ENCODE measurements at regions not wholly inside any gene's neighbourhood (a gene's known extent, or its start where the extent isn't known, plus 50 kb on each side); places are given as distances from the start of the nearest gene placed in this dataset.

- DNase-seq, result no peak
These were observed 49.9 kb downstream of the SYNE3 start for GRCh38 chr14:95466506-95466905.

GRCh38 chr14:95465936-95466335 lies 50.5 kb downstream of the SYNE3 start:
- DNase-seq, result no peak

GRCh38 chr14:95465358-95465757 lies 51.1 kb downstream of the SYNE3 start:
- DNase-seq, result no peak

GRCh38 chr14:95464514-95464913 lies 51.9 kb downstream of the SYNE3 start:
- DNase-seq, result no peak

- DNase-seq, result no peak
These were observed 52.3 kb downstream of the SYNE3 start for GRCh38 chr14:95464103-95464502.

GRCh38 chr14:95463171-95463901 lies 53.1 kb downstream of the SYNE3 start:
- no peak for DNase-seq

- no peak for DNase-seq
These were observed 54.0 kb downstream of the SYNE3 start for GRCh38 chr14:95462491-95462890.

GRCh38 chr14:95460647-95461478 lies 55.6 kb downstream of the SYNE3 start:
- DNase-seq, result peak; percentile 71

GRCh38 chr14:95458906-95459305 lies 57.5 kb downstream of the SYNE3 start:
- DNase-seq, result no peak

- no peak for DNase-seq
These were observed 58.0 kb downstream of the SYNE3 start for GRCh38 chr14:95458459-95458858.

- no peak for DNase-seq
These were observed 60.2 kb downstream of the SYNE3 start for GRCh38 chr14:95456281-95456680.

- no peak for DNase-seq
These were observed 61.2 kb downstream of the SYNE3 start for GRCh38 chr14:95455246-95455645.

GRCh38 chr14:95453713-95453980 lies 62.8 kb downstream of the SYNE3 start:
- DNase-seq, result no peak

- no peak for DNase-seq
These were observed 63.3 kb downstream of the SYNE3 start for GRCh38 chr14:95452893-95453712.

GRCh38 chr14:95452176-95452892 lies 64.1 kb downstream of the SYNE3 start:
- DNase-seq, result peak; percentile 21

- DNase-seq, result no peak
These were observed 67.3 kb downstream of the SYNE3 start for GRCh38 chr14:95449131-95449530.

- DNase-seq, result no peak
These were observed 70.0 kb downstream of the SYNE3 start for GRCh38 chr14:95446470-95446869.

- DNase-seq, result no peak
These were observed 70.8 kb downstream of the SYNE3 start for GRCh38 chr14:95445676-95446075.

- no peak for DNase-seq
These were observed 71.3 kb downstream of the SYNE3 start for GRCh38 chr14:95445161-95445560.

- DNase-seq, result no peak
These were observed 72.0 kb downstream of the SYNE3 start for GRCh38 chr14:95444132-95445129.

GRCh38 chr14:95442633-95443021 lies 73.8 kb downstream of the SYNE3 start:
- DNase-seq, result peak; percentile 67

Measured in HCEC 1CT (cell line).